ENCODE measurements at regions not wholly inside any gene's neighbourhood (a gene's known extent, or its start where the extent isn't known, plus 50 kb on each side); places are given as distances from the start of the nearest gene placed in this dataset.

GRCh38 chr4:125060376-125060775 is 254.4 kb upstream of the FAT4 start:
- TF ChIP-seq CTCF (IDR thresholded peaks at IDR 0.05) (no peak), POLR2A (IDR thresholded peaks at IDR 0.05) (no peak)
